ENCODE measurements at regions not wholly inside any gene's neighbourhood (a gene's known extent, or its start where the extent isn't known, plus 50 kb on each side); places are given as distances from the start of the nearest gene placed in this dataset.
A peak's percentile ranks its signal among the peaks of the same experiment; 100 is the strongest.

GRCh38 chr9:126095546-126096190 is 231.0 kb upstream of the MVB12B start:
- no peak for FAIRE-seq

DNA sequence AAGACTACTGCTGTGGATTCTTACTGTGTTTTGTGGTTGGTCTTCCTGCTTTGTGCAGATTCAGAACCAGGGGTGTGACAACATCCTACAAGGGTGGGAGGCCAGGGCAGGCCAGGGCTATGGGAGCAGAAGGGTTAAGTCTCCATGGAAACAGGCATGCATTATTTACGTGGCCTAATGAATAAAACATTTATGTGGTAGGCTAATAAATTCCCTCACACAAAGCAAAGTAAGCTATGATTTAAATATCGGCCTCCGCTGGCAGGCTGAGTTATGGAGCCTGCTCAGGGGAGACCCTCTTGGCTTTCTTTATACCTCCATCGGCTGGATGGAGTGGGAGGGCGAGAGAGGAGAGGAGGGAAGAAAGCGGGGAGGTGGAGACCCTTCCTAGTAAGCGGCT is 230.3 kb upstream of the MVB12B start:
- no peak for FAIRE-seq

DNA sequence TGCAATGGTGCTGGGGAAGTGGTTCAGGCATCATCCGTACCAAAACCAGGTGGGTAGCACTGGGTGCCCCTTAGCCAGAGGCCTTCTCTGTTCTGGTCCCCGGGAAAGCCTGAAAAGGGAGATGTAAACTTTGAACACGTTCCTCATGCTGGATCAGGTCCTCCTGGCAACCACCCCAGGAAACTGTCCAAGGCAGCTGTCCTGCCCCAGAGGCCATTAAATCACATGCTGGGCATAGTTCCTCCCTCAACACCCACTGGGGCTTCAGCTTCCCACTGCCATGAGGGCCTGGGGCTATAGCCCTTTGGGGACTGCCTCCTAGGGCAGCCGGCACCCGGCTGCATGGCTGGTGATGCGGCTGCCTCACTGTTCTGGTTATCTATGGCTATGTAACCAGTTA is 228.9 kb upstream of the MVB12B start:
- no peak for FAIRE-seq

DNA sequence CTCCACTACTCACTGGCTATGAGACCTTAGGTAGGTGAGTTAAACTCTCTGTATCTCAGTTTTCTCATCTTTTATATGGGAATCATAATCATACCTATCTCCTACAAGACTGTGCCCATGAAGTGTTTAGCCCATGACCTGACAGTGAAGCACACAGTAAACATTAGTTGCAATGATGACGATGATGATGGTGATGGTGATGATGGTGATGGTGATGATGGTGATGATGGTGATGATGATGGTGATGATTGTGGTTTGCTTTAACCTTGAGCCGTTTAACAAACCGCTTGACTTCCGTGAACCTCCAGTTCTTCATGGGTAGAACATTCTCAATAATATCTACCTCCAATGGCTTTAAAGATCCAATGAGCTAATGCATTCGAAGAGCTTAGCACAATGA is 220.2 kb upstream of the MVB12B start:
- FAIRE-seq = no peak

GRCh38 chr9:126107693-126108092 is 218.9 kb upstream of the MVB12B start:
- FAIRE-seq = no peak

GRCh38 chr9:126108240-126108639 is 218.4 kb upstream of the MVB12B start:
- FAIRE-seq = no peak

DNA sequence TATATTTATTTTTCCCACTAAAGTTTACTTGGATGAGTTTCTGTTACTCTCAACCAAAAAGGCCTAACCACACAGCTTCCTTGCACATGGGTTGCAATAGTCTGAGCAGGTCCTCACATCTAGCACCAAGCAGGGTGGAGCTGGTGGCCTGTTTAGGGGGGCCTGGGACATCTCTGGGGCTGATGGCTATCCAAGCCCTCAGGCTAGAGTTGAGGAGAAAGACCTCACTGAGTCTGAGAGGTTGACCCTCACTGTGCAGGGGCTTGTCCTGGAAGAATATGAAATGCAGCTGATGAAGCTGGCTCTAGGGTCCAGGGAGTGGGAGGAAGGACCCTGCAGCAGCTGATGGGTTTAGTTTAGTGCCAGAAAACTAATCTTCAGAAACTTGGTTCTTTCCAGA is 217.1 kb upstream of the MVB12B start:
- no peak for FAIRE-seq

DNA sequence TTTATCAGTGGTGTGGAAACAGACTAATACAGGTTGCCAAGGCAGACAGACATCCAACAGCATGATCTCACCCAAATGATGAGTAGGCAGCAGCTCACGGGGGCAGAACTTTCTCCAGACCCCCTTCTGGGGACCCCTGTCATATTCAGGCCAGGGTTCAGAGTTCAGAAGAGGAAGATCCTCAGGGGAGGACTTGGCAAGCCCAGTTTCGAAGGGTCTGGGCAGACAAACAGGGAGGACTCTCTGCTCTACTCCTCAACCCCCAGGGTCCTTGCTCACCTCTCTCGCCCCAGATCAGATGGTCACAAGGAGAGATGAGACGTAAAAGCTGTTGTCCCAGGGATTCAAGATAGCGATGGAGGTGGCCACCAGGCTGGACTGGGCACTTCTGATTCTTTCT is 215.1 kb upstream of the MVB12B start:
- no peak for FAIRE-seq

DNA sequence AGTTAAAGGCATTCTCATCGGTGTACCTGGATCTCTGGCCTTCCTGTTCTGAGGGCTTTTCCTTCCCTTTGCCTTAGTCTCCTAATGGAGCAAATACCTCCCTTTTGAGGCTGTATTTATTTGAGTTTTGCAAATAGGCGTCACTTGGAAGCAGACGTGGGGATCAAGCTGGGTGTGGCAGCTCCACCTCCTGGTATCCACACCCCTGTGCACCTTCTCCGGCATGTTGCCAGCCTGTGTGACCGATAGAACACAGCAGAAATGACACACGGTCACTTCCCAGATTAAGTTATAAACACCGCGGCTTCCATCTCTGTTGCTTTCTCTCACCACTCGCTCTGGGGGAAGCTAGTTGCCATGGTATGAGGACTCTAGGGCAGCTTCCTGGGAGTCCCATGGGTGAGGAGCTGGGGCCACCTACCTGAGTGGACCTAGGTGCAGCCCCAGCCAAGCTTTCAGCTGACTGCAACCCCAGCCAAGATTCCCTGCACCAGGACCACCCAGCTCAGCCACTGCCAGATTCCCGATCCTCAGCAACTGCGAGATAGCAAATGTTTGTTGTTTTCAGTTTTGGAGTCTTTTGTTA is 214.4 kb upstream of the MVB12B start:
- FAIRE-seq = no peak

DNA sequence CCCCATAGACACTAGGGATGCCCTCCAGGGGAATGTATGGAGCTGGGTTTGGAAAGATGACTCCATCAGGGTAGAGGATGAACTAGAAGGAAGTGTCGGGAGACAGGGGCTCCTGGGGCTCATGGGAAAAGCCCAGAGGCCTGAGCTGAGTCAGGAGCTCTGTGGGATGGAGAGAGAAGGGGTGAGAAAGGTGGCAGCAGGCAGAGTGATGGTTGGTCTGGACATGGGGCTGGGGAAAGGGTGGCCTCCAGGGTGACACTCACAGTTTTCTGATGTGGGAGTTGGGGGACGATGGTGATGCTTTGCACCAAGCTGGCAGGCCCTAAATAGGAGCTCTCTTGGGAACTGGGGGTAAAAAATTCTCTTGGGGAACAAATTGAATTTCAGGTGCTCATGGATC is 213.5 kb upstream of the MVB12B start:
- FAIRE-seq = no peak

GRCh38 chr9:126113756-126114408 is 212.7 kb upstream of the MVB12B start:
- no peak for FAIRE-seq

- no peak for FAIRE-seq
Observed at GRCh38 chr9:126114409-126114760, 212.2 kb upstream of the MVB12B start.

GRCh38 chr9:126114850-126115460 is 211.7 kb upstream of the MVB12B start:
- FAIRE-seq = no peak

- FAIRE-seq = no peak
Observed at GRCh38 chr9:126116351-126117157, 210.1 kb upstream of the MVB12B start.

DNA sequence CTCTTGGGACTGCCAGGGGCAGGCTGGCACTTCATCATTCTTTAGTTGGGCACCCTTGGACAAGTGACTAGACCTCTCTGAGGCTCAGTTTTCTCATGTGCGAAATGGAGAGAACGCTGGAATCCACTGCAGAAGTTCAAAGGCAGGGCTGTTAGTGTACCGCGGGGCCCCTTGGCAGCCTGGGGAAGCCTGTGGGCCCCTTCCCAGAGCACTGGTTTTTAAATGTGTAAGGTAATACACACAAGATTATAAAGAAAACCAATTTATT is 209.5 kb upstream of the MVB12B start:
- no peak for FAIRE-seq

GRCh38 chr9:126117631-126118030 is 209.0 kb upstream of the MVB12B start:
- no peak for FAIRE-seq

- no peak for FAIRE-seq
Observed at GRCh38 chr9:126119731-126120130, 206.9 kb upstream of the MVB12B start.

GRCh38 chr9:126122901-126123616 is 203.6 kb upstream of the MVB12B start:
- no peak for FAIRE-seq

- no peak for FAIRE-seq
Observed at GRCh38 chr9:126123927-126124326, 202.7 kb upstream of the MVB12B start.

GRCh38 chr9:126125177-126125576 is 201.5 kb upstream of the MVB12B start:
- FAIRE-seq = peak; percentile 39

GRCh38 chr9:126125577-126125976 is 201.1 kb upstream of the MVB12B start:
- FAIRE-seq = no peak

DNA sequence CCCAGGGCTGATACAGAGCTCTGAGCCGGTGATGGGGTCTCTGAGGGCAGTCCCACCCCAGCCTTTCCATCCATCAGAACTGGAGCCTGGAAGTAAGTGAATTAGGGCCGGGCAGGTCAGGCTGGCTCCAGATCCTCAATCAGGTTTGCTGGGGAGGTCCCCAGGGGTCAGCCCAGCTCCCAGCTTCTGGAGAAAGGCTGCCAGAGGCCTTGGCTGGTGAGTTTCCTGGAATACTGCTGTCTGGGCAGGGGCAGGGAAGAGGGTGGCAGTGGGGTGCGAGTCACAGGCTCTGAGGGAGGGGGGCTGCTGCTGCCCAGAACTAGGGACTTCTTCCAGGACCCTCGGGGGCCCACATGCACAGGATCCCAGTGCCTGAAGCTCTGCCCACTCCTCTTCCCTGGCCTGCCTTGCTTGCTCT is 200.6 kb upstream of the MVB12B start:
- FAIRE-seq = no peak

GRCh38 chr9:126126807-126127206 is 199.8 kb upstream of the MVB12B start:
- no peak for FAIRE-seq
